ENCODE measurements at regions not wholly inside any gene's neighbourhood (a gene's known extent, or its start where the extent isn't known, plus 50 kb on each side); places are given as distances from the start of the nearest gene placed in this dataset.

GRCh38 chr10:71031026-71031425 is 142.7 kb upstream of the PCBD1 start:
- Histone ChIP-seq H3K4me1 (replicated peaks) (no peaks in the 10 kb centered on the region), H3K27me3 (replicated peaks) (no peaks in the 10 kb centered on the region), H3K27ac (no peak overlapping the region), H3K36me3 (no peaks in the 10 kb centered on the region), H3K4me3 (no peak overlapping the region), H3K9me3 (replicated peaks) (no peaks in the 10 kb centered on the region)
- DNase-seq (ENCODE audit: low read depth in 1 of 2, low spot score in 2 of 2): no peak

GRCh38 chr10:71031603-71032002 is 143.2 kb upstream of the PCBD1 start:
- H3K9me3 ChIP-seq (replicated peaks): no peaks in the 10 kb centered on the region
- DNase-seq (ENCODE audit: low read depth in 1 of 2, low spot score in 2 of 2): no peak
- no peak overlapping the region for H3K27ac ChIP-seq
- H3K4me3 ChIP-seq: no peak overlapping the region
- H3K27me3 ChIP-seq (replicated peaks): no peaks in the 10 kb centered on the region
- no peaks in the 10 kb centered on the region for H3K36me3 ChIP-seq
- H3K4me1 ChIP-seq (replicated peaks): no peaks in the 10 kb centered on the region

GRCh38 chr10:71032887-71033286 is 144.5 kb upstream of the PCBD1 start:
- Histone ChIP-seq H3K27ac (no peak overlapping the region), H3K9me3 (replicated peaks) (no peaks in the 10 kb centered on the region), H3K4me1 (replicated peaks) (no peaks in the 10 kb centered on the region), H3K27me3 (replicated peaks) (no peaks in the 10 kb centered on the region), H3K36me3 (no peaks in the 10 kb centered on the region), H3K4me3 (no peak overlapping the region)
- DNase-seq (ENCODE audit: low read depth in 1 of 2, low spot score in 2 of 2): no peak

- Histone ChIP-seq H3K27me3 (replicated peaks) (no peaks in the 10 kb centered on the region), H3K4me3 (no peak overlapping the region), H3K9me3 (replicated peaks) (no peaks in the 10 kb centered on the region), H3K27ac (no peak overlapping the region), H3K4me1 (replicated peaks) (no peaks in the 10 kb centered on the region), H3K36me3 (no peaks in the 10 kb centered on the region)
- no peak for DNase-seq (ENCODE audit: low read depth in 1 of 2, low spot score in 2 of 2)
Observed at GRCh38 chr10:71033396-71033980, 145.1 kb upstream of the PCBD1 start.

GRCh38 chr10:71035511-71036296 is 147.3 kb upstream of the PCBD1 start:
- no peak overlapping the region for H3K4me3 ChIP-seq
- DNase-seq (ENCODE audit: low read depth in 1 of 2, low spot score in 2 of 2): no peak

GRCh38 chr10:71036297-71036966 is 148.1 kb upstream of the PCBD1 start:
- no peaks in the 10 kb centered on the region for H3K4me1 ChIP-seq (replicated peaks)
- no peak overlapping the region for H3K27ac ChIP-seq
- no peak for DNase-seq (ENCODE audit: low read depth in 1 of 2, low spot score in 2 of 2)
- no peaks in the 10 kb centered on the region for H3K9me3 ChIP-seq (replicated peaks)
- no peak overlapping the region for H3K4me3 ChIP-seq
- H3K36me3 ChIP-seq: no peaks in the 10 kb centered on the region
- peaks cover 5% of the 10 kb centered on the region; the same call in 1 of the 2 replicates for H3K27me3 ChIP-seq (replicated peaks)

More at GRCh38 chr10:71035511-71036296, 147.3 kb upstream of the PCBD1 start:
- Histone ChIP-seq H3K27ac (no peak overlapping the region), H3K4me1 (replicated peaks) (no peaks in the 10 kb centered on the region), H3K27me3 (replicated peaks) (no peaks in the 10 kb centered on the region; the same call in 1 of the 2 replicates), H3K36me3 (no peaks in the 10 kb centered on the region), H3K9me3 (replicated peaks) (no peaks in the 10 kb centered on the region)

- Histone ChIP-seq H3K27me3 (replicated peaks) (peaks cover 5% of the 10 kb centered on the region; the same call in 1 of the 2 replicates), H3K4me3 (no peak overlapping the region), H3K4me1 (replicated peaks) (no peaks in the 10 kb centered on the region), H3K36me3 (no peaks in the 10 kb centered on the region), H3K9me3 (replicated peaks) (no peaks in the 10 kb centered on the region), H3K27ac (no peak overlapping the region)
- DNase-seq (ENCODE audit: low read depth in 1 of 2, low spot score in 2 of 2): no peak
Observed at GRCh38 chr10:71038091-71038633, 149.8 kb upstream of the PCBD1 start.

- DNase-seq (ENCODE audit: low read depth in 1 of 2, low spot score in 2 of 2): no peak
- Histone ChIP-seq H3K4me1 (replicated peaks) (no peaks in the 10 kb centered on the region), H3K9me3 (replicated peaks) (no peaks in the 10 kb centered on the region), H3K27ac (no peak overlapping the region), H3K36me3 (no peaks in the 10 kb centered on the region), H3K4me3 (no peak overlapping the region), H3K27me3 (replicated peaks) (peaks cover 8% of the 10 kb centered on the region; the same call in 1 of the 2 replicates)
Observed at GRCh38 chr10:71038921-71039320, 150.6 kb upstream of the PCBD1 start.

GRCh38 chr10:71039551-71039950 is 151.2 kb upstream of the PCBD1 start:
- no peaks in the 10 kb centered on the region for H3K9me3 ChIP-seq (replicated peaks)
- no peak overlapping the region for H3K4me3 ChIP-seq
- no peak for DNase-seq (ENCODE audit: low read depth in 1 of 2, low spot score in 2 of 2)
- peaks cover 8% of the 10 kb centered on the region; the same call in 1 of the 2 replicates for H3K27me3 ChIP-seq (replicated peaks)
- H3K4me1 ChIP-seq (replicated peaks): no peaks in the 10 kb centered on the region
- H3K36me3 ChIP-seq: no peaks in the 10 kb centered on the region
- no peak overlapping the region for H3K27ac ChIP-seq

GRCh38 chr10:71040343-71040742 is 152.0 kb upstream of the PCBD1 start:
- Histone ChIP-seq H3K27me3 (replicated peaks) (peaks cover 8% of the 10 kb centered on the region; the same call in 1 of the 2 replicates), H3K9me3 (replicated peaks) (no peaks in the 10 kb centered on the region), H3K36me3 (no peaks in the 10 kb centered on the region), H3K4me1 (replicated peaks) (no peaks in the 10 kb centered on the region), H3K4me3 (no peak overlapping the region), H3K27ac (no peak overlapping the region)
- no peak for DNase-seq (ENCODE audit: low read depth in 1 of 2, low spot score in 2 of 2)

- Histone ChIP-seq H3K9me3 (replicated peaks) (no peaks in the 10 kb centered on the region), H3K27ac (no peak overlapping the region), H3K4me3 (no peak overlapping the region), H3K4me1 (replicated peaks) (no peaks in the 10 kb centered on the region), H3K27me3 (replicated peaks) (peaks cover 8% of the 10 kb centered on the region; the same call in 1 of the 2 replicates), H3K36me3 (no peaks in the 10 kb centered on the region)
- DNase-seq (ENCODE audit: low read depth in 1 of 2, low spot score in 2 of 2): no peak
Observed at GRCh38 chr10:71040846-71041605, 152.7 kb upstream of the PCBD1 start.

GRCh38 chr10:71042216-71042615 is 153.9 kb upstream of the PCBD1 start:
- H3K9me3 ChIP-seq (replicated peaks): no peaks in the 10 kb centered on the region
- H3K4me3 ChIP-seq: no peak overlapping the region
- no peak for DNase-seq (ENCODE audit: low read depth in 1 of 2, low spot score in 2 of 2)
- no peaks in the 10 kb centered on the region for H3K4me1 ChIP-seq (replicated peaks)
- H3K36me3 ChIP-seq: no peaks in the 10 kb centered on the region
- H3K27ac ChIP-seq: no peak overlapping the region
- peaks cover 8% of the 10 kb centered on the region; the same call in 1 of the 2 replicates for H3K27me3 ChIP-seq (replicated peaks)

- Histone ChIP-seq H3K27ac (no peak overlapping the region), H3K36me3 (no peaks in the 10 kb centered on the region), H3K4me1 (replicated peaks) (no peaks in the 10 kb centered on the region), H3K9me3 (replicated peaks) (no peaks in the 10 kb centered on the region), H3K27me3 (replicated peaks) (peaks cover 8% of the 10 kb centered on the region; the same call in 1 of the 2 replicates), H3K4me3 (no peak overlapping the region)
- no peak for DNase-seq (ENCODE audit: low read depth in 1 of 2, low spot score in 2 of 2)
Observed at GRCh38 chr10:71042699-71043098, 154.3 kb upstream of the PCBD1 start.

Measured in SJSA1 (cell line).